Lower leg skin (tissue), 4 donors: ENCODE measurements at regions not wholly inside any gene's neighbourhood (a gene's known extent, or its start where the extent isn't known, plus 50 kb on each side); places are given as distances from the start of the nearest gene placed in this dataset.

Source experiments
- DNase-seq, 2 donors: peaks; one replicate each; pipeline ENCODE4 v3.0.0-alpha.2; 2019; ENCODE audit warnings: low spot score in 2 of 2
- H3K4me3 ChIP-seq: fragments of 200-600 bp; sonication (generic); 2 replicates; pipeline ENCODE4 v1.5.1; 2017; ENCODE audit warnings: mild to moderate bottlenecking, low read depth; ENCODE audit not compliant: poor library complexity, severe bottlenecking
- POLR2A ChIP-seq, 2 donors: fragments of 450-650 bp; IDR thresholded peaks; one replicate each; pipeline ENCODE4 v1.6.1; 2016 to 2017; ENCODE audit warnings: antibody characterized with exemption in 2 of 2, mild to moderate bottlenecking in 1 of 2, moderate library complexity in 1 of 2
- WGBS, 2 donors: methylation state at CpG; one replicate each; pipeline ENCODE4 v1.1.5; 2018; 5-methylcytosine and 5-hydroxymethylcytosine counted together
- intact Hi-C: fragments of 100-400 bp; cut with DNase I; formaldehyde crosslinking; loops from one replicate; pipeline ENCODE4 v1.15.0; 2023; ENCODE audit warnings: low total_unique reads
- TF ChIP-seq, protein P1 (sequence below), 3 donors: fragments of 450-650 bp; IDR thresholded peaks; one replicate each; pipeline ENCODE4 v1.5.1; 2016; ENCODE audit warnings: antibody characterized with exemption in 3 of 3, mild to moderate bottlenecking in 3 of 3, moderate library complexity in 2 of 3

DNA sequence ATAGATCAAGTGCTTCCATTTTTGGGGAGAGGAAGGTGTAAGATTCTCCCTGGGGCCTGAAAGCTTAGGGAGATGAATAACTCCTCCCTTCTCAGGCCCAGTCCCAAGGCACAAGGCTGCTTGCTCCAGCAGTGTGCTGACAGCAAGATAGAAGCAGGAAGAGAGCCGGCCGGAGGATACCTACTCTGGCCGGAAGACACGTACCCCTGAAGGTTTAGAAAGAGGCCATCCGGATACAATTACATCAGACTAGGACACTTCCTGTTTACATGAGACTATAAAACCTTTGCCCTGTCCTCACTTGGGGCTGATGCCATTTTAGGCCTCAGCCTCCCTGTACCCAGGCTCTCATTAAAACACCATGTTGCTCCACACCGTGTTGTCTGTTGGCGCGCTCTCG lies 329.9 kb downstream of the SV2B start:
- intact Hi-C loops: no loop called here
- DNase-seq: no peak
- no peak overlapping the region for H3K4me3 ChIP-seq
- 86 to 88% methylated on average over 9 of the region's 9 CpGs for WGBS, 2 donors
- TF ChIP-seq, protein P1, sequence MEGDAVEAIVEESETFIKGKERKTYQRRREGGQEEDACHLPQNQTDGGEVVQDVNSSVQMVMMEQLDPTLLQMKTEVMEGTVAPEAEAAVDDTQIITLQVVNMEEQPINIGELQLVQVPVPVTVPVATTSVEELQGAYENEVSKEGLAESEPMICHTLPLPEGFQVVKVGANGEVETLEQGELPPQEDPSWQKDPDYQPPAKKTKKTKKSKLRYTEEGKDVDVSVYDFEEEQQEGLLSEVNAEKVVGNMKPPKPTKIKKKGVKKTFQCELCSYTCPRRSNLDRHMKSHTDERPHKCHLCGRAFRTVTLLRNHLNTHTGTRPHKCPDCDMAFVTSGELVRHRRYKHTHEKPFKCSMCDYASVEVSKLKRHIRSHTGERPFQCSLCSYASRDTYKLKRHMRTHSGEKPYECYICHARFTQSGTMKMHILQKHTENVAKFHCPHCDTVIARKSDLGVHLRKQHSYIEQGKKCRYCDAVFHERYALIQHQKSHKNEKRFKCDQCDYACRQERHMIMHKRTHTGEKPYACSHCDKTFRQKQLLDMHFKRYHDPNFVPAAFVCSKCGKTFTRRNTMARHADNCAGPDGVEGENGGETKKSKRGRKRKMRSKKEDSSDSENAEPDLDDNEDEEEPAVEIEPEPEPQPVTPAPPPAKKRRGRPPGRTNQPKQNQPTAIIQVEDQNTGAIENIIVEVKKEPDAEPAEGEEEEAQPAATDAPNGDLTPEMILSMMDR (IDR thresholded peaks at IDR 0.05): no peak
- TF ChIP-seq POLR2A (IDR thresholded peaks at IDR 0.05): no peak

DNA sequence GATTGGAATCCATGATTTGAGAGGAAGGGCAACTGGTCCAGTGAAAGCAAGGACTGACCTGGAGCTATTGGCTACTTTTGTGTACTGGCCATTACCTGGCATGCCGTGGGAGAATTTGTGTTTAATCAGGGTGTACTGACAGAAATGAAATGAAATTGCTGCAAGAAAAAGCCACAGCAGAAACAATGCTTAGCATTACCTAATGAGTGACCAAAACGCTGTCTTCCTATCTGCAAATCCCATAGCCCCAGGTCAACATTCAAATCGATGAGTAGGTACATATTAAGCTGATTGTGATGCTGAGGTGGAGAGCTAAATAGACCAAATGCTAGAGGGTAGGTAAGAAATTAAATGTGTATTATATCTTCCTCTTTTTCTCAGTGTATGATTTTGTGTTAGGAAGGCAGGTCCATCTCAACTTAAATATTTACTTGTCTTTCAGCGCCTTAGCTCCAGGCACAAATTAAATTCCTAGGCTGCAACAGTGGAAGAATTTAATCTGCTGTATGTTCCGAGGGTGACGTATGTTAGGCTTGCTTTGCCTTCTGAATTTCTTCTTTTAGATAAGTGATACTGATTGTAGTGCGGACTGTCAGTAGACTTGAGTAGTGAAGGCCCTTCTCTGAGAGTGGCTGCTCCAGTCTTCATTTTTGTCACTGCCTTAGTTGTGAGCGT lies 331.1 kb downstream of the SV2B start:
- 84 to 88% methylated on average over 8 of the region's 8 CpGs for WGBS, 2 donors
- H3K4me3 ChIP-seq: no peak overlapping the region
- TF ChIP-seq, protein P1 (IDR thresholded peaks at IDR 0.05): no peak
- TF ChIP-seq POLR2A (IDR thresholded peaks at IDR 0.05): no peak
- no peak for DNase-seq
- intact Hi-C loops: no loop called here

DNA sequence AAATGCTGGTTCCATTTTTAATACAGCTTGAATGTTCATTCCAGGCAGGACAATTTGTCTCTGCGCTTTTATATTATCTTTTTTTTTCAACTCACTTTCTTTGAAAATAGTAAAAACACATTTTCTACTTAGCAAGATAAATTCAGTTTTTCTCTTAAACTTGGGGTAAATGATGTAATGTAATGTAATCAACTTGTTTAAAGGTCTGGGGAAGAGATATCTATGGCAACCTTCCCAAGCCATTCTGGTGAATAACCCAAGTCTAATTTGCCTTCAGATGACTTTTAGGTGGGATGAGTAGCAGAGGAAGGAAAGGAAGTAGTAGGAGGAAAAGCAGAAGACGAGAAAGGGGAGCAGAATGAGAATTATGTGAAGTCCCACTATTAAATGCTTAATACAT lies 335.1 kb downstream of the SV2B start:
- 84% methylated on average over 2 of the region's 2 CpGs for WGBS, 2 donors
- intact Hi-C loops: no loop called here
- TF ChIP-seq, protein P1 (IDR thresholded peaks at IDR 0.05): no peak
- no peak for TF ChIP-seq POLR2A (IDR thresholded peaks at IDR 0.05)

DNA sequence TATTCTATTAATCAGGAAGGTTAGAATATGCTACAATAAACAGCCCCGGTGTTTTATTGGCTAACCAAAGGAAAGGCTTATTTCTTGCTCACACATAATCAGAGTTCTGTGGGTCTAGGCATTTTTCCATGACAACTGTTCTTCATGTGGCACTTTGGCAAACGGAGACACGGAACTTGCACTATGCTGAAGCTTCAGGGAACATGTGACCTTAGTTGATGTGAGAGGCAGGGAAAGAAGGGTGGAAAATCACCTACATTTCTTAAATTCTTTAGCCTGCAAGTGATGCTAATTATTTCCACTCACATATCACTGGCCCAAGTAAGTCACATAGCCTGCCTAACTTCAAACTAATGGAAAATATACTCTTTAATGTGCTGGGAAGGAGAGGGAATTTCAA lies 344.6 kb downstream of the SV2B start:
- WGBS, 2 donors: 59 to 73% methylated on average over 3 of the region's 3 CpGs
- no peak for DNase-seq
- TF ChIP-seq, protein P1 (IDR thresholded peaks at IDR 0.05): no peak
- no peak for TF ChIP-seq POLR2A (IDR thresholded peaks at IDR 0.05)
- intact Hi-C loops: no loop called here
- H3K4me3 ChIP-seq: no peak overlapping the region

More for the DNA sequence above, 335.1 kb downstream of the SV2B start:
- H3K4me3 ChIP-seq: no peak overlapping the region
- no peak for DNase-seq

DNA sequence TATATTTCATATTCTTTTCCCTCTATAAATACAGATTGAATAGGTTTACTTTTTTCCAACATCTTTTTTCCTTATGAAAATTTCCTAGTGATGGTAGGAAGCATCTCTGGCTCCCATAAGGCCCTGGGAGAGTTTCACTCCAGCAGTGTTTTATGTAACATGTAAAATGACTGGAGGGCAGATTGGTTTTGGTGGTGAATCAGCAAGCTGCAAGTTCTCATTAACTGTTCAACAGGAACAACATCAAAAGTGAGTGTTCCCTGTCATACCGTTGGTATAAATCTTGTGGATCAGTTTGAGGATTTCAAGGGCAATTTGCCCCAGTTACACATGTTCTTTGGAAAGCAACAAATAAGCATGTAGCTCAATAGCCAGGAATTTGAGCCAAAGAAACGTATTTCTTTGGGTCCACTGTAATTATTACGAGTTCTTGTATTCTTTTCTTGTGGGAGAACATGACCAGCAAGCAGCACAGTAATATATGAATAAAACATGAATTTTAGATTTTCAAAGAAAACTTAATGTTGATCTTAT lies 345.7 kb downstream of the SV2B start:
- TF ChIP-seq POLR2A (IDR thresholded peaks at IDR 0.05): no peak
- TF ChIP-seq, protein P1 (IDR thresholded peaks at IDR 0.05): no peak
- WGBS, 2 donors: 28 to 30% methylated on average over 3 of the region's 3 CpGs
- intact Hi-C loops: no loop called here
- DNase-seq: no peak
- H3K4me3 ChIP-seq: no peak overlapping the region
